CD8-positive, alpha-beta memory T cell (primary cell): ENCODE measurements at regions not wholly inside any gene's neighbourhood (a gene's known extent, or its start where the extent isn't known, plus 50 kb on each side); places are given as distances from the start of the nearest gene placed in this dataset.

Experiments used
- CTCF ChIA-PET: fragments of 350-600 bp; sonication (Branson Sonifier 250); formaldehyde crosslinking; loops from one replicate; lab custom pipeline; 2021; ENCODE audit warnings: antibody characterized with exemption; lab: Charles Lee
- POLR2A ChIA-PET: fragments of 350-600 bp; sonication (Branson Sonifier 250); formaldehyde crosslinking; loops from one replicate; lab custom pipeline; 2021; ENCODE audit warnings: antibody characterized with exemption; lab: Charles Lee
- DNase-seq, 5 donors: peaks; one replicate each; pipeline versions ENCODE4 v3.0.0 to v3.0.0-alpha.2; 2020 to 2022; ENCODE audit warnings: mixed read lengths in 1 of 5
- H3K27ac ChIP-seq: one replicate; pipeline ENCODE4 v1.7.0; 2013; ENCODE audit warnings: low read depth, mild to moderate bottlenecking, low read length, moderate library complexity
- H3K27me3 ChIP-seq: 2 replicates; pipeline ENCODE4 v1.7.0; 2013; ENCODE audit warnings: low read length, mild to moderate bottlenecking; ENCODE audit not compliant: insufficient read depth, poor library complexity, severe bottlenecking
- H3K36me3 ChIP-seq: 2 replicates; pipeline ENCODE4 v1.7.0; 2013; ENCODE audit warnings: mild to moderate bottlenecking, low read length, moderate library complexity; ENCODE audit not compliant: insufficient read depth
- H3K4me1 ChIP-seq: 2 replicates; pipeline ENCODE4 v1.7.0; 2013; ENCODE audit warnings: mild to moderate bottlenecking, low read length, moderate library complexity; ENCODE audit not compliant: insufficient read depth
- H3K4me3 ChIP-seq: 2 replicates; pipeline ENCODE4 v1.7.0; 2013; ENCODE audit warnings: mild to moderate bottlenecking, low read length
- H3K9me3 ChIP-seq: 2 replicates; pipeline ENCODE4 v1.7.0; 2013; ENCODE audit warnings: mild to moderate bottlenecking, low read length
- H3K27ac Mint-ChIP-seq, 8 donors: one replicate each; pipeline ENCODE4 v1.8.0; 2020 to 2021; ENCODE audit warnings: mixed read lengths in 8 of 8, mild to moderate bottlenecking in 6 of 8, inconsistent platforms in 3 of 8, moderate library complexity in 3 of 8
- H3K27me3 Mint-ChIP-seq, 2 donors: one replicate each; pipeline ENCODE4 v1.8.0; 2020 to 2021; ENCODE audit warnings: mixed read lengths in 2 of 2, mild to moderate bottlenecking in 1 of 2, moderate library complexity in 1 of 2
- H3K36me3 Mint-ChIP-seq, 3 donors: one replicate each; pipeline ENCODE4 v1.8.0; 2020 to 2021; ENCODE audit warnings: mixed read lengths in 3 of 3, inconsistent platforms in 1 of 3, mild to moderate bottlenecking in 1 of 3
- H3K4me1 Mint-ChIP-seq, 3 donors: one replicate each; pipeline ENCODE4 v1.8.0; 2020 to 2021; ENCODE audit warnings: mixed read lengths in 3 of 3, inconsistent platforms in 1 of 3, mild to moderate bottlenecking in 1 of 3
- H3K4me3 Mint-ChIP-seq, 7 donors: one replicate each; pipeline ENCODE4 v1.8.0; 2020 to 2021; ENCODE audit warnings: mixed read lengths in 7 of 7, mild to moderate bottlenecking in 6 of 7, moderate library complexity in 4 of 7, inconsistent platforms in 2 of 7
- H3K9me3 Mint-ChIP-seq, 5 donors: one replicate each; pipeline ENCODE4 v1.8.0; 2020 to 2022; ENCODE audit warnings: mixed read lengths in 5 of 5, mild to moderate bottlenecking in 3 of 5, moderate library complexity in 2 of 5, inconsistent platforms in 1 of 5

DNA sequence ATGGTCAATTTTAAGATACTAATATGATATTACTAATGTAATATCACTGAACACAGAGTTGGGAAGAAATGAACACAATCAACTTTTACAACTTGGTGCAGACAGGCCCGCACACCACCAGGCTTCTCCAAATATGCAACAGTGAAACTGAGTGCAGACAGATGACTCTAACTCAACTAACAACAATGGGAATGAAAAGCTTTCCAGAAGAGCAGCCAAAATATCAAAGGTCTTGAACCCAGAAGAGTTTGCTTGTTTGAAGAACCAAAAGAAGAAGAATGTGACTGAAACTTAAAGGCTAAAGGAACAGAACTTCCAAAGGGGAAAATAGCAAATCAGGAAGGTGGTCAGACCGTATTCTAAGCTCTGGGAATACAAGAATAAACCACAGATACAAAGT lies 89.8 kb upstream of the COL11A1 start:
- CTCF ChIA-PET = no interaction called here
- no peak for DNase-seq
- Histone ChIP-seq H3K4me3 (no peak overlapping the region), H3K27me3 (no peaks in the 10 kb centered on the region), H3K4me1 (no peaks in the 10 kb centered on the region), H3K9me3 (no peaks in the 10 kb centered on the region), H3K36me3 (no peaks in the 10 kb centered on the region), H3K27ac (no peak overlapping the region)
- Mint-ChIP-seq H3K36me3 (no peaks in the 10 kb centered on the region), H3K4me1 (no peaks in the 10 kb centered on the region), H3K9me3 (peaks cover 0 to 6% (median 3%) of the 10 kb centered on the region in 5 donors), H3K4me3 (no peak overlapping the region), H3K27me3 (no peaks in the 10 kb centered on the region), H3K27ac (no peak overlapping the region)
- POLR2A ChIA-PET = no interaction called here

DNA sequence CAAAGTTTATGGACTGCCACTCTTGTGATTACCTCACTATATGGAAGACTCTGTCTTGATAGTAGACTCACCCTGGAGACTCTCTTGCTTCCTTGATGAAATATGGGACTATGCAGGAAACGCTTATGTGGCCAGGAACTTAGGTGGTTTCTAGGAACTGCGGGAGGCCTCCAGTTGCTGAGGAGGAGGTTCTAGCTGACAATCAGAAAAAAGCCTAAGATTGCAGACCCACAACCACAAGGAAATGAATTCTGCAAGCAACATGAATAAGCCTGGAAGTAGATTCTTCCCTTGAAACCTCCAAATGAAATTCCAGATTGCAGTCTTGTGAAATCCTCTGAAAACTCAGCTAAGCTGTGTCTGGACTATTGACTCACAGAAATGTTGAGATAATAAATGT lies 88.9 kb upstream of the COL11A1 start:
- no peaks in the 10 kb centered on the region for H3K36me3 Mint-ChIP-seq
- no peak overlapping the region for H3K27ac Mint-ChIP-seq
- Histone ChIP-seq H3K27ac (no peak overlapping the region), H3K9me3 (no peaks in the 10 kb centered on the region), H3K27me3 (no peaks in the 10 kb centered on the region), H3K4me1 (no peaks in the 10 kb centered on the region), H3K36me3 (no peaks in the 10 kb centered on the region), H3K4me3 (no peak overlapping the region)
- H3K4me3 Mint-ChIP-seq = no peak overlapping the region
- POLR2A ChIA-PET = no interaction called here
- DNase-seq = no peak
- no peaks in the 10 kb centered on the region for H3K4me1 Mint-ChIP-seq
- CTCF ChIA-PET = no interaction called here
- peaks cover 0 to 6% (median 3%) of the 10 kb centered on the region in 5 donors for H3K9me3 Mint-ChIP-seq
- H3K27me3 Mint-ChIP-seq = no peaks in the 10 kb centered on the region

DNA sequence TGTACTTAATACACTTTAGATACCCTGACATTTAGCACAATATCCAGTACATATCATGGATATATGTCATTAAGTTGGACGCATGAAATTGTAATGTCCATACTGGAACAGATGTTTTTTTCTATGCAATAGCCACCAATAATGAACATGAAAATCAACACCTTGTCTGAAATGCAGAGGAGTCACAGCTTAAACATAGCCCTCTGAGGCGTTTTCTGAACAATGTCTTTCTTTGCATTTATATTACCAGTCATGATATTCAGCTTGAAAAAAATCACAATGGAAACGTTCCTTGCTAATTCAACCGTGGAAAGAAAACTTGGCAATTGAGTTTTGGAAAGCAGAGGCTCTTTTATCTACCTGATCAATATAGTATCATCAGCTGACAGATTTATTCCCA lies 86.7 kb upstream of the COL11A1 start:
- no peaks in the 10 kb centered on the region for H3K4me1 ChIP-seq
- Mint-ChIP-seq H3K36me3 (no peaks in the 10 kb centered on the region), H3K27ac (no peak overlapping the region), H3K9me3 (peaks cover 0 to 7% (median 3%) of the 10 kb centered on the region in 5 donors), H3K4me3 (no peak overlapping the region), H3K27me3 (no peaks in the 10 kb centered on the region), H3K4me1 (no peaks in the 10 kb centered on the region)
- no peaks in the 10 kb centered on the region for H3K9me3 ChIP-seq
- POLR2A ChIA-PET = no interaction called here
- H3K36me3 ChIP-seq = no peaks in the 10 kb centered on the region
- H3K27ac ChIP-seq = no peak overlapping the region
- CTCF ChIA-PET = no interaction called here
- no peaks in the 10 kb centered on the region for H3K27me3 ChIP-seq
- no peak overlapping the region for H3K4me3 ChIP-seq
- no peak for DNase-seq

DNA sequence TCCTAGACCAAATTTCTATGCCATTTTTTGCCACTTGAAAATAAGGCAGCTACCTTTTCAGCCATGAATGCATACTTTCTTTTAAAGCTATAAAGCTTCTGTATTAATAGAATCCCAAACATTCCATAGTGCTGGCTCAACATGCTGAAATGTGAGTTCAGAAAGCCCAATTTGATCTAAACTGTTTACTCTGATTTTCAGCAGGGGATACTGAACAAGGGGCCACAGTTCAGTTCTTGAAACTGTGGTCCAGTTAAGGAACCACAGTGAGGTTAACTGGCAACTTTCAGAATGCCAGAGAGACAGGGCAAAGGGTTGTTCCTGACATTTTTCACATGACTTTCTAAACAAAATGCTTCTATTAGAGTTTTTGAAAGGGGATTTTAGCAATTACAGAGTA lies 85.7 kb upstream of the COL11A1 start:
- CTCF ChIA-PET = no interaction called here
- H3K4me3 ChIP-seq = no peak overlapping the region

DNA sequence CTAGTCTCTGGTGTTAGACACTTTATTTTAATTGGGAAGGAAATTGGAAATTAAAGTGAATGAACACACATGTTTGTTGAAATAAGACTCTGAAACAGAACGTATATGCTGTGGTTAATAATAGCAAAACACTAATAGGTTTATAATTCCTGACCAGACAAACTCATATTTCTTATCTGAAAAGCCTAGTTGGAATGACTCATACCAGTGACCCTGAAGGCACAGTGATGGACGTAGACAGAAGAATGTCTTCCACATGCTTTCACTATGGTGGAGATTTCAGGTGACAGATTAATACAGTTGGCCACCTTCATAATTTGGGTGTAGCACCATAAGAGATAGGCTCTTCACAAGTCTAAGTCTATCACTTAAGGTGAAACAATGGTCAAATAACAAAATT lies 83.0 kb upstream of the COL11A1 start:
- ChIA-PET POLR2A (no interaction called here), CTCF (no interaction called here)
- no peaks in the 10 kb centered on the region for H3K4me1 Mint-ChIP-seq
- no peaks in the 10 kb centered on the region for H3K27me3 ChIP-seq
- no peaks in the 10 kb centered on the region for H3K9me3 ChIP-seq
- H3K36me3 Mint-ChIP-seq = no peaks in the 10 kb centered on the region
- H3K4me3 ChIP-seq = no peak overlapping the region
- no peaks in the 10 kb centered on the region for H3K27me3 Mint-ChIP-seq
- no peaks in the 10 kb centered on the region for H3K4me1 ChIP-seq
- no peak overlapping the region for H3K27ac Mint-ChIP-seq
- H3K27ac ChIP-seq = no peak overlapping the region
- DNase-seq = no peak
- peaks cover 0 to 18% (median 5%) of the 10 kb centered on the region in 5 donors for H3K9me3 Mint-ChIP-seq
- no peaks in the 10 kb centered on the region for H3K36me3 ChIP-seq
- H3K4me3 Mint-ChIP-seq = no peak overlapping the region

More for the DNA sequence above, 85.7 kb upstream of the COL11A1 start:
- H3K36me3 Mint-ChIP-seq = no peaks in the 10 kb centered on the region
- Histone ChIP-seq H3K27ac (no peak overlapping the region), H3K4me1 (no peaks in the 10 kb centered on the region), H3K9me3 (no peaks in the 10 kb centered on the region), H3K36me3 (no peaks in the 10 kb centered on the region), H3K27me3 (no peaks in the 10 kb centered on the region)
- H3K9me3 Mint-ChIP-seq = peaks cover 0 to 10% (median 4%) of the 10 kb centered on the region in 5 donors
- no peak overlapping the region for H3K4me3 Mint-ChIP-seq
- H3K4me1 Mint-ChIP-seq = no peaks in the 10 kb centered on the region
- H3K27ac Mint-ChIP-seq = no peak overlapping the region
- POLR2A ChIA-PET = no interaction called here
- no peaks in the 10 kb centered on the region for H3K27me3 Mint-ChIP-seq
- DNase-seq = no peak

DNA sequence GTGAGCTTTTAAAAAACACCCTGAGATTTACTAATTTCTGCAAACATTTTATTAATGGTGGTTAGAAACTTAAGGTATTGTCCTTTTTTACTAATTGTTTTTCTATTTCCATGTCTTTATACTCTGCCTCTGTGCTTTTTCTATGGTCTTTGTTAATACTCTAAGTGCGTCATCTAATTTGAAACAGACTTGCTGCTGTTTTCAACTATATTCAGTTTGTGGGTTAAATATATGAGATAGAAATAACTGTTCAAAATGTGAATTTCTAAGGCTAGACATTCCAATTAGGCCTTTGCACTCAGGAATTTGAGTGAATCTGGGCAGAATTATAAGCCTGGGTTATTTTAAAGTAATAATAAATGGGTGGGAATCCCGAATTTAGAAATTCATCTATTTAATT lies 82.4 kb upstream of the COL11A1 start:
- H3K4me3 Mint-ChIP-seq = no peak overlapping the region
- peaks cover 0 to 18% (median 5%) of the 10 kb centered on the region in 5 donors for H3K9me3 Mint-ChIP-seq
- no peak overlapping the region for H3K27ac Mint-ChIP-seq
- CTCF ChIA-PET = no interaction called here
- Histone ChIP-seq H3K9me3 (no peaks in the 10 kb centered on the region), H3K27ac (no peak overlapping the region), H3K4me3 (no peak overlapping the region), H3K4me1 (no peaks in the 10 kb centered on the region), H3K27me3 (no peaks in the 10 kb centered on the region), H3K36me3 (no peaks in the 10 kb centered on the region)
- H3K36me3 Mint-ChIP-seq = no peaks in the 10 kb centered on the region
- no peaks in the 10 kb centered on the region for H3K4me1 Mint-ChIP-seq
- no peak for DNase-seq
- no peaks in the 10 kb centered on the region for H3K27me3 Mint-ChIP-seq
- POLR2A ChIA-PET = no interaction called here

DNA sequence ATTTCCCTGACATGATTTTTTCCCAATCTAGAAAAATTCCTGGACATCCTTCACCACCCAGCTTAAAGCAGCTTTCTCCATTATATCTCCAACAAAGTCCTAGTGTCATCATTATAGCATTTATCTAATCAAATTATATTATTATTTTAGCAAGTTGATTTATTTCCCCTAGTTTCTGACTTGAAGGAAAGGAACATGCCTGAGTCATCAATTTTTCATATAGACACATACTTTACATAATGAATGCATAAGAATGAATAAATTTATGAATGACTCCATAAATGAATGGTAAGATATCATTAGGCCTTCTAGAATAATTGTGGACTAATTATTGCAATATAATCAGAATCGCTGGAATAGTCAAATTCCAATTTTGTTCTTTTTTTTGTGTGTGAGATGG lies 79.4 kb upstream of the COL11A1 start:
- Mint-ChIP-seq H3K27ac (no peak overlapping the region), H3K27me3 (no peaks in the 10 kb centered on the region), H3K4me3 (no peak overlapping the region), H3K36me3 (no peaks in the 10 kb centered on the region), H3K4me1 (no peaks in the 10 kb centered on the region), H3K9me3 (peaks cover 0 to 23% (median 3%) of the 10 kb centered on the region in 5 donors)
- ChIA-PET POLR2A (no interaction called here), CTCF (no interaction called here)
- no peak for DNase-seq
- Histone ChIP-seq H3K4me1 (no peaks in the 10 kb centered on the region), H3K9me3 (no peaks in the 10 kb centered on the region), H3K27me3 (no peaks in the 10 kb centered on the region), H3K4me3 (no peak overlapping the region), H3K36me3 (no peaks in the 10 kb centered on the region), H3K27ac (no peak overlapping the region)

DNA sequence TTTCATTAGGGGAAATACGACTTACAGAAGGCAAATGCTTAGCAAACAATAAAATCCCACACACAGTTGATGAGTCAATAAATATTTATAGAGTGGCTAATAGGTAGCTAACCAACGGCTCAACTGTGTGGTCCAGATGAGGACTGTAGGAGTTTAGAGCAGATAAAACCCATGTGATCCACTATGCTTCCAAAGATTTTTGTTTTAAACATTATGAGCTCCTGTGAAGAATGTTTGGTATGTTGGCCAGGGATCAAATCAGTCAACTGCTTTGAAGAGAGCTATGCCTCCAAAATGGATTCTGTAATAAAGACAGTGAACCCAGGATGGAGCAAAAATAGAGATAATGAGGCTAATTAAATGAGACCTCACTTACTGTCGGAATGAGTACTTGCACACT lies 72.3 kb upstream of the COL11A1 start:
- Histone ChIP-seq H3K4me1 (no peaks in the 10 kb centered on the region), H3K27ac (no peak overlapping the region), H3K9me3 (no peaks in the 10 kb centered on the region), H3K27me3 (no peaks in the 10 kb centered on the region), H3K4me3 (no peak overlapping the region), H3K36me3 (no peaks in the 10 kb centered on the region)
- Mint-ChIP-seq H3K4me3 (no peak overlapping the region), H3K27me3 (no peaks in the 10 kb centered on the region), H3K36me3 (no peaks in the 10 kb centered on the region), H3K4me1 (no peaks in the 10 kb centered on the region), H3K9me3 (peaks cover 0 to 13% (median 4%) of the 10 kb centered on the region in 5 donors), H3K27ac (no peak overlapping the region)
- DNase-seq = no peak
- CTCF ChIA-PET = no interaction called here
- POLR2A ChIA-PET = no interaction called here
